Ovary (tissue), 3 donors: ENCODE measurements at regions not wholly inside any gene's neighbourhood (a gene's known extent, or its start where the extent isn't known, plus 50 kb on each side); places are given as distances from the start of the nearest gene placed in this dataset.

ENCODE experiments used
- POLR2A ChIP-seq: fragments of 450-650 bp; IDR thresholded peaks from one replicate; pipeline ENCODE4 v1.6.1; 2017; ENCODE audit warnings: antibody characterized with exemption, mild to moderate bottlenecking, moderate library complexity
- TF ChIP-seq, protein P1 (sequence below), 3 donors: fragments of 450-650 bp in 2 of 3; fragments of 200-600 bp in 1 of 3; IDR thresholded peaks; one replicate each; pipeline versions ENCODE4 v1.5.1 to v1.8.0; 2016 to 2022; ENCODE audit warnings: antibody characterized with exemption in 3 of 3, mild to moderate bottlenecking in 1 of 3
- donor health status: DM: no; HTN: no; CAD: no.

DNA sequence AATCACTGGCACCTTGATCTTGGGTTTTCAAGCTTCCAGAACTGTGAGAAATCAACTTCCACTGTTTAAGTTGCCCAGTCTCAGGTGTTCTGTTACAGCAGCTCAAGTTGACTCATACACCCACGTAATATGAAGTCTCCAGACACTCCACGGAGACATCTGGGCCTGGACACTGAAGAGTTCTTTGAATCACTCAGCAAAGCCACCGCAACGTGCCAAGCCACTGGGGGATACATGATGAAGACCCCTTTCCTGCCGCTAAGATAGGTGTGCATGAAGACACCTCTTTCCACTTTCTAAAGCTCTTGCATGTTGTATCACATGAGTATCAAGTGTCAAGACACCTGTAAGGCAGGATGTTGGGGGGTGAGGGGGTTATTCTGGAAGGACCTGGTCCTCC, 311.7 kb upstream of the RTL1 start:
- TF ChIP-seq, protein P1, sequence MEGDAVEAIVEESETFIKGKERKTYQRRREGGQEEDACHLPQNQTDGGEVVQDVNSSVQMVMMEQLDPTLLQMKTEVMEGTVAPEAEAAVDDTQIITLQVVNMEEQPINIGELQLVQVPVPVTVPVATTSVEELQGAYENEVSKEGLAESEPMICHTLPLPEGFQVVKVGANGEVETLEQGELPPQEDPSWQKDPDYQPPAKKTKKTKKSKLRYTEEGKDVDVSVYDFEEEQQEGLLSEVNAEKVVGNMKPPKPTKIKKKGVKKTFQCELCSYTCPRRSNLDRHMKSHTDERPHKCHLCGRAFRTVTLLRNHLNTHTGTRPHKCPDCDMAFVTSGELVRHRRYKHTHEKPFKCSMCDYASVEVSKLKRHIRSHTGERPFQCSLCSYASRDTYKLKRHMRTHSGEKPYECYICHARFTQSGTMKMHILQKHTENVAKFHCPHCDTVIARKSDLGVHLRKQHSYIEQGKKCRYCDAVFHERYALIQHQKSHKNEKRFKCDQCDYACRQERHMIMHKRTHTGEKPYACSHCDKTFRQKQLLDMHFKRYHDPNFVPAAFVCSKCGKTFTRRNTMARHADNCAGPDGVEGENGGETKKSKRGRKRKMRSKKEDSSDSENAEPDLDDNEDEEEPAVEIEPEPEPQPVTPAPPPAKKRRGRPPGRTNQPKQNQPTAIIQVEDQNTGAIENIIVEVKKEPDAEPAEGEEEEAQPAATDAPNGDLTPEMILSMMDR (IDR thresholded peaks at IDR 0.05), result no peak
- no peak for TF ChIP-seq POLR2A
